Hepatocyte (in vitro differentiated cells): ENCODE measurements at regions not wholly inside any gene's neighbourhood (a gene's known extent, or its start where the extent isn't known, plus 50 kb on each side); places are given as distances from the start of the nearest gene placed in this dataset.

ENCODE experiments used
- DNase-seq: peaks from one replicate; pipeline ENCODE4 v3.0.0-alpha.2; 2016; ENCODE audit warnings: low spot score
- H2AFZ ChIP-seq: fragments of 200-600 bp; sonication (generic); 2 replicates; pipeline ENCODE4 v1.6.0; 2016; ENCODE audit warnings: antibody characterized with exemption, mild to moderate bottlenecking
- H3K27ac ChIP-seq: fragments of 200-600 bp; sonication (generic); 2 replicates; pipeline ENCODE4 v1.5.1; 2016; ENCODE audit warnings: mild to moderate bottlenecking
- H3K27me3 ChIP-seq: fragments of 200-600 bp; sonication (generic); 2 replicates; pipeline ENCODE4 v1.6.1; 2016
- H3K36me3 ChIP-seq: fragments of 200-600 bp; sonication (generic); replicated peaks from 2 replicates; pipeline ENCODE4 v1.5.1; 2016; ENCODE audit warnings: low read depth; ENCODE audit not compliant: insufficient read depth
- H3K4me1 ChIP-seq: fragments of 200-600 bp; sonication (generic); 2 replicates; pipeline ENCODE4 v1.5.1; 2016; ENCODE audit warnings: mild to moderate bottlenecking, moderate library complexity; ENCODE audit not compliant: insufficient read depth
- H3K4me2 ChIP-seq: fragments of 200-600 bp; sonication (generic); 2 replicates; pipeline ENCODE4 v1.6.0; 2016
- H3K4me3 ChIP-seq: fragments of 200-600 bp; sonication (generic); 2 replicates; pipeline ENCODE4 v1.5.1; 2016; ENCODE audit warnings: mild to moderate bottlenecking
- H3K79me2 ChIP-seq: fragments of 200-600 bp; sonication (generic); 2 replicates; pipeline ENCODE4 v1.6.0; 2017; ENCODE audit warnings: mild to moderate bottlenecking
- H3K9me2 ChIP-seq: fragments of 200-600 bp; sonication (generic); replicated peaks from 2 replicates; pipeline ENCODE4 v1.6.0; 2017; ENCODE audit warnings: mild to moderate bottlenecking; ENCODE audit not compliant: insufficient read depth
- H3K9me3 ChIP-seq: fragments of 200-600 bp; sonication (generic); 2 replicates; pipeline ENCODE4 v1.5.1; 2016; ENCODE audit warnings: low read depth, mild to moderate bottlenecking
- H4K20me1 ChIP-seq: fragments of 200-600 bp; sonication (generic); 2 replicates; pipeline ENCODE4 v1.6.0; 2016; ENCODE audit warnings: mild to moderate bottlenecking; ENCODE audit not compliant: insufficient read depth, poor library complexity, severe bottlenecking
- EZH2 ChIP-seq: fragments of 200-600 bp; sonication (generic); IDR thresholded peaks from 2 replicates; pipeline ENCODE4 v1.6.1; 2016; ENCODE audit warnings: antibody characterized with exemption, mild to moderate bottlenecking, borderline replicate concordance
- EZH2phosphoT487 ChIP-seq: fragments of 200-600 bp; sonication (generic); IDR thresholded peaks from one replicate; pipeline ENCODE4 v1.6.1; 2018; ENCODE audit warnings: antibody characterized with exemption, mild to moderate bottlenecking, low read depth, moderate library complexity; ENCODE audit not compliant: unreplicated experiment, severe bottlenecking
- WGBS: methylation state at CpG from one replicate; pipeline ENCODE4 v1.1.6; 2016; ENCODE audit warnings: low lambda C conversion rate; ENCODE audit errors: missing lambda C conversion rate; 5-methylcytosine and 5-hydroxymethylcytosine counted together
- TF ChIP-seq, protein P1 (sequence below): fragments of 200-600 bp; sonication (generic); IDR thresholded peaks from 2 replicates; pipeline ENCODE4 v1.5.1; 2016; ENCODE audit warnings: antibody characterized with exemption, mild to moderate bottlenecking; ENCODE audit not compliant: poor library complexity

DNA sequence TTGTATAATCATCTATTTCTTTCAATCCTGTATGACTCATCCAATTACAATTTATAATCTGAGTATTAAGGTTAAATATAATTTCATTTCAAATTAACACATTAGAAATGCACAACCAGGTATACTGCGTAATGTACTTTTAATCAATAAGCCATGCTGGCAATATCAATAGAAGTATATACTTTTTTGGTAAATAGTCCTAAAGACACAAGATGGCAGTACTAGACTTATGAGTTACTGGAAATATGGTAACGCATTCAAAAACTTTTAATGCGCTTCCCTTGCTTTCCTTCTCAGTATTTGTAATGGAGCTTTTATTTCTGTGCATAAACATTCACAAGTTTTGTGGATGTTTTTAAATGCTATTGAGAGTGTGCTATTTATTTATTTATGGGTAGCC is 1162.0 kb upstream of the TMPRSS15 start:
- DNase-seq, result no peak
- Histone ChIP-seq H3K4me1 (no peaks in the 10 kb centered on the region), H3K4me3 (no peak overlapping the region), H3K27me3 (no peaks in the 10 kb centered on the region), H4K20me1 (no peaks in the 10 kb centered on the region), H3K27ac (no peak overlapping the region), H3K4me2 (no peak overlapping the region), H2AFZ (no peak overlapping the region), H3K9me2 (no peaks in the 10 kb centered on the region), H3K36me3 (no peaks in the 10 kb centered on the region), H3K9me3 (no peaks in the 10 kb centered on the region), H3K79me2 (no peaks in the 10 kb centered on the region)
- WGBS, result 98% methylated on average over 3 of the region's 3 CpGs
- TF ChIP-seq EZH2 (no peak), EZH2phosphoT487 (no peak)

DNA sequence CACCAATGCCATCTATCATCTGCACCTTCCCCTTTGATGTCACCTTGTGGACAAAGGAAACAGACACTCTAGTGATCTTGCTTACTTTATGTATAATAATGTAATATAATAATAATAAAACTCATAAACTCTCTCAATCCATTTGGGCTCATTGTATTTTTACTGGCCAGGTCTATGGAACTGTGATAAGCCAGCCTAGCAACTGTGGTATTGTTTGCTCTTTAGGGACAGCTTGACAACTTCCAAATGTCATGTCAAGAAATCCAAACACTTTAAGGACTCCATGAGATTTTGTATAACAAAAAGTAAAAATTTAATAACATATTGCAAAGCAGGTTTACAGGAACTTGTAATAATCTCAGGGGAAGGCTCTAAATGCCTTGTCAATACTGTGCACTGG is 1163.4 kb upstream of the TMPRSS15 start:
- H3K9me2 ChIP-seq, result no peaks in the 10 kb centered on the region
- no peak overlapping the region for H3K4me2 ChIP-seq
- TF ChIP-seq, protein P1, sequence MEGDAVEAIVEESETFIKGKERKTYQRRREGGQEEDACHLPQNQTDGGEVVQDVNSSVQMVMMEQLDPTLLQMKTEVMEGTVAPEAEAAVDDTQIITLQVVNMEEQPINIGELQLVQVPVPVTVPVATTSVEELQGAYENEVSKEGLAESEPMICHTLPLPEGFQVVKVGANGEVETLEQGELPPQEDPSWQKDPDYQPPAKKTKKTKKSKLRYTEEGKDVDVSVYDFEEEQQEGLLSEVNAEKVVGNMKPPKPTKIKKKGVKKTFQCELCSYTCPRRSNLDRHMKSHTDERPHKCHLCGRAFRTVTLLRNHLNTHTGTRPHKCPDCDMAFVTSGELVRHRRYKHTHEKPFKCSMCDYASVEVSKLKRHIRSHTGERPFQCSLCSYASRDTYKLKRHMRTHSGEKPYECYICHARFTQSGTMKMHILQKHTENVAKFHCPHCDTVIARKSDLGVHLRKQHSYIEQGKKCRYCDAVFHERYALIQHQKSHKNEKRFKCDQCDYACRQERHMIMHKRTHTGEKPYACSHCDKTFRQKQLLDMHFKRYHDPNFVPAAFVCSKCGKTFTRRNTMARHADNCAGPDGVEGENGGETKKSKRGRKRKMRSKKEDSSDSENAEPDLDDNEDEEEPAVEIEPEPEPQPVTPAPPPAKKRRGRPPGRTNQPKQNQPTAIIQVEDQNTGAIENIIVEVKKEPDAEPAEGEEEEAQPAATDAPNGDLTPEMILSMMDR, result no peak
- TF ChIP-seq EZH2 (no peak), EZH2phosphoT487 (no peak)

DNA sequence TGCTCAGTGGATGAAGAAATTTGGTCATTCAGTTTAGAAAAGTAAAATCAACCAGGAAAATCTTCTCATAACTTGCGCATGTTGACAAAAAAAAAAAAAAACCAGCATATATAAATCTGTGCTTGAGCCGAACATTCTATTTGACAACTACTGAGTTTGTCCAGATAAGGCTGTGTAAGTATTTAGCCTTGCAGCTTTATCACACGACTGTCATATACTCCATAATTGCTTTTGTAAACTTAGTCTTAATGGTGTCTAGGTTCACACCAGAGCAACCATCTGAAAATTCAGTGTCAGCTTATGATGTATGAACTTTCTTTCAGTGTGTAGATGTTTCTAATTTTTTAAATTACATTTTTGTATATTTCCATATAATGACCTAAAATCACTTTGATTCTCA is 1173.8 kb upstream of the TMPRSS15 start:
- H3K9me3 ChIP-seq, result no peaks in the 10 kb centered on the region
- H3K9me2 ChIP-seq, result no peaks in the 10 kb centered on the region
- H3K4me1 ChIP-seq, result no peaks in the 10 kb centered on the region
- no peak overlapping the region for H3K27ac ChIP-seq
- H3K4me2 ChIP-seq, result no peak overlapping the region
- TF ChIP-seq EZH2phosphoT487, result peak; percentile 42
- TF ChIP-seq, protein P1, result no peak
- DNase-seq, result peak; percentile 5
- H3K27me3 ChIP-seq, result no peaks in the 10 kb centered on the region
- no peaks in the 10 kb centered on the region for H3K36me3 ChIP-seq
- no peaks in the 10 kb centered on the region for H3K79me2 ChIP-seq
- H2AFZ ChIP-seq, result no peak overlapping the region
- 42% methylated on average over 3 of the region's 3 CpGs for WGBS
- H3K4me3 ChIP-seq, result no peak overlapping the region
- no peaks in the 10 kb centered on the region for H4K20me1 ChIP-seq

More for the DNA sequence above, 1163.4 kb upstream of the TMPRSS15 start:
- Histone ChIP-seq H4K20me1 (no peaks in the 10 kb centered on the region), H2AFZ (no peak overlapping the region), H3K36me3 (no peaks in the 10 kb centered on the region), H3K4me3 (no peak overlapping the region), H3K27ac (no peak overlapping the region), H3K27me3 (no peaks in the 10 kb centered on the region), H3K4me1 (no peaks in the 10 kb centered on the region), H3K9me3 (no peaks in the 10 kb centered on the region), H3K79me2 (no peaks in the 10 kb centered on the region)
- no peak for DNase-seq

DNA sequence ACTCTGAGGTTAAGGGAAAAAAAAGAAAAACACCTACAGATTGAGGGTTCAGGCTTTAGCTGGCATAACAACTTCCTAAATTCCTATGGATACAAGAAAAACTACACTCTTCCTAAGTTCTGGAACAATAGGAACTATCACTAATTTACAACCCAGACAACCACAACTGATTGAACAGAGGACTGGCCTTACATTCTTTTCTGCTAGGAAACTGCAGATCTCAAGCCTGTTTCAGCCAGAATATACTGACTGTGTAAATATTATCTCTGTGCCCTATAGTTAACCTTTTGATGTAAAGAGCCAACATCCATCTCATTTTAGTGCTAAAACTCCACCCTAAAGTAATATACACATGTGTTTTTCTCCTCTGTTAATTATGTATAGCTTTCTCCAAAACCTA is 1186.5 kb upstream of the TMPRSS15 start:
- TF ChIP-seq EZH2, result no peak
- TF ChIP-seq, protein P1, result no peak
- no peak for TF ChIP-seq EZH2phosphoT487
- H3K9me2 ChIP-seq, result no peaks in the 10 kb centered on the region
- H3K79me2 ChIP-seq, result no peaks in the 10 kb centered on the region
- H3K4me1 ChIP-seq, result no peaks in the 10 kb centered on the region
- DNase-seq, result no peak
- H2AFZ ChIP-seq, result peak overlapping the region; percentile 0
- H3K27ac ChIP-seq, result peak overlapping the region; percentile 18
- no peaks in the 10 kb centered on the region for H3K9me3 ChIP-seq
- H3K36me3 ChIP-seq, result no peaks in the 10 kb centered on the region
- no peak overlapping the region for H3K4me3 ChIP-seq
- peak overlapping the region; percentile 8 for H3K4me2 ChIP-seq
- no peaks in the 10 kb centered on the region for H3K27me3 ChIP-seq
- H4K20me1 ChIP-seq, result no peaks in the 10 kb centered on the region
